GM12874 (cell line): ENCODE measurements at regions not wholly inside any gene's neighbourhood (a gene's known extent, or its start where the extent isn't known, plus 50 kb on each side); places are given as distances from the start of the nearest gene placed in this dataset.

Experiments
- TF ChIP-seq, protein P1 (sequence below): IDR thresholded peaks from 2 replicates; pipeline ENCODE4 v1.5.1; 2011; ENCODE audit warnings: low read depth, mild to moderate bottlenecking, control low read depth, low read length, moderate library complexity; ENCODE audit not compliant: insufficient read depth

DNA sequence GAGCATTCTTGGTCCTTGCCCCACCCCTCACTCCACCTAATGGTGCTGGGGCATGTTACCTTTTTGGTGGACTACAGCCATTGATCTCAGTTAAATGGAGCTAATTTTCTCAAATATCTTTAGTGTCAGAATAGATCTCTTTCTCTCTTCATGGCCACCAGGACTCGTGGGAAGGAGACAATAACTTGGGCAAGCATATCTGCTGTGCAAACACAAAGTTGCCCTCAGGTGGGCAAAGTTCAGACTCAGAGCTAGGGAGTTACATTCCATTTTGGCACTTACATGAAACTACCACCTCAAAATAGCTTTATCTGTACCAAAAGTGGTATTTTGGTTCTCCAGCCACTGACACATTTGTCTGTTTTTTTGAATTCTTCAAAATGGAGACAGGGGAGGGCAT, 671.9 kb upstream of the KLF4 start:
- TF ChIP-seq, protein P1, sequence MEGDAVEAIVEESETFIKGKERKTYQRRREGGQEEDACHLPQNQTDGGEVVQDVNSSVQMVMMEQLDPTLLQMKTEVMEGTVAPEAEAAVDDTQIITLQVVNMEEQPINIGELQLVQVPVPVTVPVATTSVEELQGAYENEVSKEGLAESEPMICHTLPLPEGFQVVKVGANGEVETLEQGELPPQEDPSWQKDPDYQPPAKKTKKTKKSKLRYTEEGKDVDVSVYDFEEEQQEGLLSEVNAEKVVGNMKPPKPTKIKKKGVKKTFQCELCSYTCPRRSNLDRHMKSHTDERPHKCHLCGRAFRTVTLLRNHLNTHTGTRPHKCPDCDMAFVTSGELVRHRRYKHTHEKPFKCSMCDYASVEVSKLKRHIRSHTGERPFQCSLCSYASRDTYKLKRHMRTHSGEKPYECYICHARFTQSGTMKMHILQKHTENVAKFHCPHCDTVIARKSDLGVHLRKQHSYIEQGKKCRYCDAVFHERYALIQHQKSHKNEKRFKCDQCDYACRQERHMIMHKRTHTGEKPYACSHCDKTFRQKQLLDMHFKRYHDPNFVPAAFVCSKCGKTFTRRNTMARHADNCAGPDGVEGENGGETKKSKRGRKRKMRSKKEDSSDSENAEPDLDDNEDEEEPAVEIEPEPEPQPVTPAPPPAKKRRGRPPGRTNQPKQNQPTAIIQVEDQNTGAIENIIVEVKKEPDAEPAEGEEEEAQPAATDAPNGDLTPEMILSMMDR, result no peak

DNA sequence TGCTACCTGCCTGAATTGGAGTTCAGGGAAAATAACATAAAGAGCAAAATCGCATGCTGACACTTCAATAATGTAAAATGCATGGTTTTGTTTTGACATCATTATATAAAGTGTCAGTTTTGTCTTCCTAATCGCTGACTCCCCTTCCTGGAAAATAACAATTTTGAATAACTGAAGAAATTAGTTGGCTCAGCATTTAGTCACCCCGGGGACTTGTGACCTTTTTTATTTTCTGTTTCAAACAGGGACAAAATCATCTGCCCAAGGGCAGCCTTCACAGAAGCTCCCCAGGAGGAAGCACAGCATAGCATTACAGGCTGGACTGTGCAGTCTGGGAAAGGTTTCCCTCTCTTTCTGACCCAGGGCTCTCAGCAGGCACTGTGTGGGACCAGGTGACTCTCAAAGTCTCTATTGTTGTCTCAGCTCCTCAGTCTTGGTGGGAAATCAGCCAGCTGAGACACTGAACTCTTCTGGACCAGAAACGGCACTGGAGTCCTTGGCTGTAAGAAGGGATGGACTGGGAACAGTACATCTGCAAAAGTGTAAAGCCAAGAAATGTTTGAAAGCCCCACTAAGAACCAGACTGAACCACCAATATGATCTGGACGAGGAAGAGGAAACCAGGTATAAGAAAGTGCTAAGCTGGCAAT, 671.3 kb upstream of the KLF4 start:
- TF ChIP-seq, protein P1, result no peak

DNA sequence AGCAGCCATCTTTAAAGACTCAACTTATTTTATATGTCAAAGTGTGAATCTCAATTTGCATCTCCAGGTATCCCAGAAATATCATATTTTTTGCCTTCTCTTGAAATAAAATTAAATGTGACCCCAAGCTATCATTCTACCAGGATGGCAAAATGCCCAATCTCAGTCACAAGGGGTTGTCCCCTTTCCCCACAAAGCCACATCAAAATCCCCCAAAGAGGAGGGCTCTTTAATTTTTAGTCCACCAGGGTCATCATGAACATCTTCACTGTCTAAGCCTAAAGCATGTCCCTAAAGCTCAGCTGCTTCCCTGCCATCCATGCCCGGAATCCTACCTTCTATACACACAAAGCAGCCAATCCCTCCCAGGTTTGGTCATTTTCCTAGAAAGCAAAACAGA, 670.5 kb upstream of the KLF4 start:
- TF ChIP-seq, protein P1, result no peak

DNA sequence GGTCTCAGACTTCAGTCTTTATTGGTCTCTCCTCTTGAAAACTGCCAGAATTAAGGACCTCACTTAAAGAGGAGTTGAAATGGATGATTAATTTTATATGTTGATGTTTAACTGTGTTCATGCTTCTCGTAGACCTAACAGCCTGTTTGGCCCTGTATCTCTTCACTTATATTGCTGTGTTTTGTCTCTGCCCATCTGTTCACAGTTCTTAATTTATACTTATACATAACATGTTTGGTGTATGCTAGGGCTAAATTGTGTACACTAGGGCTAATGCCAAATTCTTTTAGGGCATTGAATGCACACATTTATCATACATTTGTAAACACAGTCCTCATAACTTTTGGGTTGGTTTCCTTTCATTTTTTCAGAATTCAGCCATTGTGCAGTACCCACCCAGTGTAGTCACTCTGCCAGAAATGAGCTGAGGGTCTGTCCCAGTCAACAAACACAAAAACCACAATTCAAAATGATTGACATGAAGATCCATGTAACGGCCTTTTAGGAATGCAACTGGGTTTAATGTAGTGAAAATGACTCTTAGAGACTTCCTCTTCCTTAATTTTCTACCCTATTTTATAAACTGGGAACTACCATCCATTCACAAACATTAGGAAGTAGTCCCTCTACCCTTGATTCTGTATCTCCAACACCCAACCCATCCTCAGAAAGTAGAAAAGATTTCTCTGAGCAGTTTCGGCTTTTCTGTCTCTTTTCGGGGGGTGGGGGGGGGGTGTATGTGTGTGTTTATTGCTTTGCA, 668.8 kb upstream of the KLF4 start:
- TF ChIP-seq, protein P1, result no peak

DNA sequence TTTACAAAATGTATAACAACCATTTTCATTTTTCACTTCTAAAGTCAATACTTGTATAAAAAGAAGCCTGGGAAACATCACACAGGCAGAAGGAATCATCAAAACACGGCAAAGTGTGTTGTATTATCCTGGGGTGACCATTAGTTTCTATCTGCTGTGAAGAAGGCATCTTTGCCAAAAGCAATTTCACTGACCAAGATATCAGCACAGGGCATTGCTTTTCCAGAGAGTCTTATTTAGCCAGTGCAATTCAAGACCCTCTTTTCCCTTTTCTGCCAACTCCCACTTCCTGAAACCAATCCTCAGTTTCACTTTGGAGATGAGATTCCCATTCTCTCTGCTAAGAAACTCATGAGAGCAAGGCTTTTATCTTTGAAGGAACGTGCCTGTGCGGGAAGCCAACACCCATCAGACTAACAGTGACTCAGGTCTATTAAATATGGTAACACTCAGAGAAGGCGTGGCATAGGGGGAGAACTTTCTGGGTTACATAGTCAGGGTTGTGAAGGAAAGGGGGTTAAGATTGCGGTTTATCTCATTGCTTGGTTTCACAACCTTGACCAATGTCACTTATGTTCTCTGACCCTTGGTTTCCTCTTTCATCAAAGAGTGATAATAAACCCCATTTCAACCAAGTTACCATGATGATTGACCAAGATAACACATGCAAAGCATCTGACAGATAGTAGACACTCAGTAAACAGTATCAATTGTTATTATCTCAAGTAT, 666.9 kb upstream of the KLF4 start:
- TF ChIP-seq, protein P1, result no peak

DNA sequence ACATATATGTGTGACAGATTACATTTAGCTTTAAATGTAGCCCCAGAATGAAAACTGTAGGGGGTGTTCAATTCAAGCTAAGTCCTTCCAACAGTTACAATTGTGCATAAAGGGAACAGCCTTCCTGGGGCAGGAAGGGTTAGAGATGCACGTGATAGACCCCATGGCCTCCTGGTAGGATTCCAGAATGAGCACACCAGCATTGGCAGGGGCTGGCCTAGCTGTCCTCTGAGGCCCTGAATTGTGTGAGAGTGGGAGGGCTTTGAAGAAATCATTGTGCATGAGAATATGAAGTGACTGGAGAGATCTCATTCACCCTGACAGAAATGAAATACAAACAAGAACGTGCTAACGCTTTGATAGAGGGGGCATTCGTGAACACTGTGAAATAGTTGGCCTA, 663.8 kb upstream of the KLF4 start:
- TF ChIP-seq, protein P1, result no peak

DNA sequence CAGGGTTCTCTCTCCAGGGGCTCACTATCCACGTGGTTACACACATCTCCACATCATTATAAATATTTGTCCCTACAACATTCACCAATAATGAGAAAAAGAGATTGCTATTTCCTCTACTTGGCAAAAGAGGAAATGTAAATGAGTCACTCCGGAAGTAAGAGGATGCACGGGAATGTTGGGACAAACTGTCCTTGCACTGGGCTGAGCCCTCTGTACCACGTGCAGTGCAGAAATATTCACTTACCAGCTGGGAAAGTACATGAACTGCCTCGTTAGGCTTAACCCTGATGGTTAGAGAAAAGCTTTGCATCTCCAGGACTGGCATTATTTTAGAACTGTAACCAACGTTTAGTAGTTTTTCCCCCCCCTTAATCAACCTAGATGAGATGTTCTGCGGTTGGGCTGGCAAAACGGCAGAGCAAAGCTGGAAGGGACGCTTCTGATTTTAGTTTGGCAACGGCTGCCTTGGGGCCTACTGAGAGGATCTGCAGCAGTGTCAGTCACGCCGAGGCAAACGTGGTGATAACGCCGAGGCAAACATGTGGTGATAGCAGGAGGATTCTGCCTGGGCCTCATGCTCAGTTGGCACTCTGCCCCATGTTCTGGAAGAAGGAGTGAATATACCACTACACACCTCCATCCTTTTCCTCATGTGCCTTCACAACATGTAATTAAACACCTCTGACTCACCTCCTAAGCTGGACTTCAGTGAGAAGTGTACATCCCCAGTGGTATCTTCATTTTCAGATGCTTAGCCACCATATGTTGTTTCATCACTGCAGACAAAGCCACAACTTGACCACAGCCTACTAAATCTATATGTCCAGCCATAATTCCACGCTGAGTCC, 661.4 kb upstream of the KLF4 start:
- TF ChIP-seq, protein P1, result no peak
